ENCODE measurements at regions not wholly inside any gene's neighbourhood (a gene's known extent, or its start where the extent isn't known, plus 50 kb on each side); places are given as distances from the start of the nearest gene placed in this dataset.
"Not testable (repeated sequence)": the region's sequence is repeated elsewhere in the genome, so short reads cannot be mapped to it uniquely, and the experiment has no call there.

- not testable (repeated sequence) for H3K27me3 ChIP-seq (ENCODE audit: insufficient read depth, low read length); H3K4me1 ChIP-seq (ENCODE audit: insufficient read depth, low read length); H3K36me3 ChIP-seq (ENCODE audit: insufficient read depth, low read depth, low read length); H3K4me3 ChIP-seq (ENCODE audit: low read length); H3K9me3 ChIP-seq (ENCODE audit: insufficient read depth, low read depth, low read length); H3K9ac ChIP-seq (ENCODE audit: low read depth, low read length); H3K27ac ChIP-seq (ENCODE audit: low read length)
These were observed 77.6 kb downstream of the HHIPL2 start for GRCh38 chr1:222470252-222470805.

DNA sequence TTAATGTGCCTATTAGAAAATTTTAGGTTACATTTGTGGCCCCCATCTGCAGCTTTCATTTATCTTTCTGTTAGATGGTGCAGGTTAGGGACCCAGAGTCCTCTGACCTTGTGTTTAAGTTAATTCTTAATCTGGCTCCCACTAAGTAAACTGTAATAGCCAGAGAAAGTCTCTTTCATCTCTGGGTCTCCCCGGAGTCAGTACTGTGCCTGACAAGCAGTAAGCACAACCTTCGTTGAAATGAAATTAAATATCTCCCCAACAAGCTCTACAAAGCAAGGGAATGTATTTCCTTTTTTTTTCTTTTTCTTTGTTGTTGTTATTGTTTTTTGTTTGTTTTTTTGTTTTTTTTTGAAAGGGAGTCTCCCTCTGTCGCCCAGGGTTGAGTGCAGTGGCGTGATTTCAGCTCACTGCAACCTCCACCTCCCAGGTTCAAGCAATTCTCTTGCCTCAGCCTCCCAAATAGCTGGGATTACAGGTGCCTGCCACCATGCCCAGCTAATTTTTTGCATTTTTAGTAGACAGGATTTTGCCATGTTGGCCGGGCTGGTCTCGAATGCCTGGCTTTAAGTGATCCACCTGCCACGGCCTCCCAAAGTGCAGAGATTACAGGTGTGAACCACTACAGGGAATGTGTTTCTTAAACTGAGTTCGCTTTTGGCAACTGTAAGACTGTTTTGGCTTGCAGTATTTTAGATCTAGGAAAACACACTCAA lies 81.6 kb downstream of the HHIPL2 start:
- Histone ChIP-seq H3K27ac (ENCODE audit: low read length) (no peak overlapping the region), H3K36me3 (ENCODE audit: insufficient read depth, low read depth, low read length) (no peaks in the 10 kb centered on the region), H3K4me3 (ENCODE audit: low read length) (no peak overlapping the region), H3K9me3 (ENCODE audit: insufficient read depth, low read depth, low read length) (no peaks in the 10 kb centered on the region), H3K27me3 (ENCODE audit: insufficient read depth, low read length) (no peaks in the 10 kb centered on the region), H3K4me1 (ENCODE audit: insufficient read depth, low read length) (no peaks in the 10 kb centered on the region), H3K9ac (ENCODE audit: low read depth, low read length) (no peak overlapping the region)

- H3K4me1 ChIP-seq (ENCODE audit: insufficient read depth, low read length), result no peaks in the 10 kb centered on the region
- H3K27me3 ChIP-seq (ENCODE audit: insufficient read depth, low read length), result no peaks in the 10 kb centered on the region
- peak overlapping the region; percentile 78 for H3K4me3 ChIP-seq (ENCODE audit: low read length)
- H3K36me3 ChIP-seq (ENCODE audit: insufficient read depth, low read depth, low read length), result no peaks in the 10 kb centered on the region
- H3K9me3 ChIP-seq (ENCODE audit: insufficient read depth, low read depth, low read length), result no peaks in the 10 kb centered on the region
- H3K27ac ChIP-seq (ENCODE audit: low read length), result no peak overlapping the region
- peak overlapping the region; percentile 90 for H3K9ac ChIP-seq (ENCODE audit: low read depth, low read length)
These were observed 82.5 kb downstream of the HHIPL2 start for GRCh38 chr1:222465211-222466041.

- Histone ChIP-seq H3K36me3 (ENCODE audit: insufficient read depth, low read depth, low read length) (no peaks in the 10 kb centered on the region), H3K4me1 (ENCODE audit: insufficient read depth, low read length) (no peaks in the 10 kb centered on the region), H3K4me3 (ENCODE audit: low read length) (peak overlapping the region; percentile 78), H3K27ac (ENCODE audit: low read length) (no peak overlapping the region), H3K27me3 (ENCODE audit: insufficient read depth, low read length) (no peaks in the 10 kb centered on the region), H3K9me3 (ENCODE audit: insufficient read depth, low read depth, low read length) (no peaks in the 10 kb centered on the region), H3K9ac (ENCODE audit: low read depth, low read length) (peak overlapping the region; percentile 56; the same call in 1 of the 2 replicates)
These were observed 83.1 kb downstream of the HHIPL2 start for GRCh38 chr1:222464841-222465210.

GRCh38 chr1:222463059-222463730 lies 84.7 kb downstream of the HHIPL2 start:
- Histone ChIP-seq H3K4me3 (ENCODE audit: low read length) (no peak overlapping the region), H3K27me3 (ENCODE audit: insufficient read depth, low read length) (no peaks in the 10 kb centered on the region), H3K4me1 (ENCODE audit: insufficient read depth, low read length) (no peaks in the 10 kb centered on the region), H3K27ac (ENCODE audit: low read length) (no peak overlapping the region), H3K36me3 (ENCODE audit: insufficient read depth, low read depth, low read length) (no peaks in the 10 kb centered on the region), H3K9me3 (ENCODE audit: insufficient read depth, low read depth, low read length) (peaks cover 5% of the 10 kb centered on the region; the same call in 1 of the 2 replicates), H3K9ac (ENCODE audit: low read depth, low read length) (no peak overlapping the region)

GRCh38 chr1:222462601-222463000 lies 85.3 kb downstream of the HHIPL2 start:
- H3K36me3 ChIP-seq (ENCODE audit: insufficient read depth, low read depth, low read length), result no peaks in the 10 kb centered on the region
- H3K27me3 ChIP-seq (ENCODE audit: insufficient read depth, low read length), result no peaks in the 10 kb centered on the region
- H3K4me3 ChIP-seq (ENCODE audit: low read length), result no peak overlapping the region
- no peaks in the 10 kb centered on the region for H3K4me1 ChIP-seq (ENCODE audit: insufficient read depth, low read length)
- H3K9ac ChIP-seq (ENCODE audit: low read depth, low read length), result no peak overlapping the region
- H3K9me3 ChIP-seq (ENCODE audit: insufficient read depth, low read depth, low read length), result peaks cover 11% of the 10 kb centered on the region; the same call in 1 of the 2 replicates
- H3K27ac ChIP-seq (ENCODE audit: low read length), result no peak overlapping the region

- no peaks in the 10 kb centered on the region for H3K27me3 ChIP-seq (ENCODE audit: insufficient read depth, low read length)
- H3K9ac ChIP-seq (ENCODE audit: low read depth, low read length), result no peak overlapping the region
- no peaks in the 10 kb centered on the region for H3K36me3 ChIP-seq (ENCODE audit: insufficient read depth, low read depth, low read length)
- no peak overlapping the region for H3K4me3 ChIP-seq (ENCODE audit: low read length)
- H3K27ac ChIP-seq (ENCODE audit: low read length), result no peak overlapping the region
- peaks cover 16% of the 10 kb centered on the region for H3K9me3 ChIP-seq (ENCODE audit: insufficient read depth, low read depth, low read length)
- H3K4me1 ChIP-seq (ENCODE audit: insufficient read depth, low read length), result no peaks in the 10 kb centered on the region
These were observed 86.0 kb downstream of the HHIPL2 start for GRCh38 chr1:222461941-222462340.

GRCh38 chr1:222459652-222460051 lies 88.3 kb downstream of the HHIPL2 start:
- H3K27ac ChIP-seq (ENCODE audit: low read length), result no peak overlapping the region
- H3K4me3 ChIP-seq (ENCODE audit: low read length), result no peak overlapping the region
- H3K27me3 ChIP-seq (ENCODE audit: insufficient read depth, low read length), result no peaks in the 10 kb centered on the region

GRCh38 chr1:222457513-222457912 lies 90.4 kb downstream of the HHIPL2 start:
- H3K4me1 ChIP-seq (ENCODE audit: insufficient read depth, low read length), result peaks cover 4% of the 10 kb centered on the region; the same call in 1 of the 2 replicates
- no peak overlapping the region for H3K4me3 ChIP-seq (ENCODE audit: low read length)
- H3K9ac ChIP-seq (ENCODE audit: low read depth, low read length), result no peak overlapping the region
- H3K27ac ChIP-seq (ENCODE audit: low read length), result no peak overlapping the region
- no peaks in the 10 kb centered on the region for H3K36me3 ChIP-seq (ENCODE audit: insufficient read depth, low read depth, low read length)
- no peaks in the 10 kb centered on the region for H3K27me3 ChIP-seq (ENCODE audit: insufficient read depth, low read length)
- peaks cover 16% of the 10 kb centered on the region for H3K9me3 ChIP-seq (ENCODE audit: insufficient read depth, low read depth, low read length)

More at GRCh38 chr1:222459652-222460051, 88.3 kb downstream of the HHIPL2 start:
- H3K9ac ChIP-seq (ENCODE audit: low read depth, low read length), result no peak overlapping the region
- peaks cover 16% of the 10 kb centered on the region for H3K9me3 ChIP-seq (ENCODE audit: insufficient read depth, low read depth, low read length)
- H3K36me3 ChIP-seq (ENCODE audit: insufficient read depth, low read depth, low read length), result no peaks in the 10 kb centered on the region
- peaks cover 3% of the 10 kb centered on the region; the same call in 1 of the 2 replicates for H3K4me1 ChIP-seq (ENCODE audit: insufficient read depth, low read length)

DNA sequence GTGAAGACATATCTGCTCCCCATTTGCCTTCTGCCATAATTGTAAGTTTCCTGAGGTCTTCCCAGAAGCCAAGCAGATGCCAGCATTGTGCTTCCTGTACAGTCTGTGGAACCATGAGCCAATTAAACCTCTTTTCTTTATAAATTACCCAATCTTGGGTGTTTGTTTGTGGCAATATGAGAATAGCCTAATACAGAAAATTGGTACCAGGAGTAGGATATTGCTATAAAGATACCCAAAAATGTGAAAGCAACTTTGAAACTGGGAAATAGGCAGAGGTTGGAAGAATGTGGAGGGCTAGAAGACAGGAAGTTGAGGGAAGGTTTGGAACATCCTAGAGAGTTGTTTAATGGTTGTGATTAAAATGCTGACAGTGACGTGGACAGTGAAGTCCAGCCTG lies 90.8 kb downstream of the HHIPL2 start:
- Histone ChIP-seq H3K27ac (ENCODE audit: low read length) (no peak overlapping the region), H3K4me1 (ENCODE audit: insufficient read depth, low read length) (peaks cover 4% of the 10 kb centered on the region; the same call in 1 of the 2 replicates), H3K9ac (ENCODE audit: low read depth, low read length) (no peak overlapping the region), H3K27me3 (ENCODE audit: insufficient read depth, low read length) (no peaks in the 10 kb centered on the region), H3K9me3 (ENCODE audit: insufficient read depth, low read depth, low read length) (peaks cover 16% of the 10 kb centered on the region), H3K4me3 (ENCODE audit: low read length) (no peak overlapping the region), H3K36me3 (ENCODE audit: insufficient read depth, low read depth, low read length) (no peaks in the 10 kb centered on the region)

GRCh38 chr1:222455188-222455879 lies 92.6 kb downstream of the HHIPL2 start:
- H3K27me3 ChIP-seq (ENCODE audit: insufficient read depth, low read length), result no peaks in the 10 kb centered on the region
- H3K27ac ChIP-seq (ENCODE audit: low read length), result no peak overlapping the region
- H3K4me3 ChIP-seq (ENCODE audit: low read length), result no peak overlapping the region
- H3K9ac ChIP-seq (ENCODE audit: low read depth, low read length), result 0 out of 2 replicates have a peak overlapping the region, but pooled peaks have one; percentile 36
- H3K4me1 ChIP-seq (ENCODE audit: insufficient read depth, low read length), result peaks cover 4% of the 10 kb centered on the region; the same call in 1 of the 2 replicates
- H3K9me3 ChIP-seq (ENCODE audit: insufficient read depth, low read depth, low read length), result peaks cover 16% of the 10 kb centered on the region
- H3K36me3 ChIP-seq (ENCODE audit: insufficient read depth, low read depth, low read length), result no peaks in the 10 kb centered on the region

Data from iPS-20b (cell line).